ENCODE measurements at regions not wholly inside any gene's neighbourhood (a gene's known extent, or its start where the extent isn't known, plus 50 kb on each side); places are given as distances from the start of the nearest gene placed in this dataset.
A peak's percentile ranks its signal among the peaks of the same experiment; 100 is the strongest.

DNA sequence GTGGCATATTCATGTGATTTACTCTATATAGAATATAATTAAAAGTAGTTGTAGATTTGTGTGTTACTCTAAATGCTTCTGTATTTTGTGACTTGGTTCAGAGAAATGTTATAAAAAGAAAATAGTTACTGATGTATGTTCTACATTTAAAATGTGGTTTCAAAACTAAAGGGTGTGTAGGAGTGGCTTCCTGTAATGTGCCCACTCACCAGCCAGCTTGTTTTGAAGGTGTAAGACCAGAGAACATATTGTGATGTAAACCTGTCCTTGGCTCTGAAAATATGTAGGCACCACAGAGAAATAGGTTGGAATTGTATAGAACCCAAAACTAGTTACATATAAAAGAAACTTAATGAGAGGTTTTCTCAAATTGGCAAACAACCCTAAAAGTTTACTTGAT lies 51.2 kb upstream of the ARRDC3 start:
- no peak overlapping the region for H3K4me3 ChIP-seq (replicated peaks; ENCODE audit: low read depth, low read length)
- peak; percentile 12 for DNase-seq (ENCODE audit: low read depth)
- TF ChIP-seq, protein P1, sequence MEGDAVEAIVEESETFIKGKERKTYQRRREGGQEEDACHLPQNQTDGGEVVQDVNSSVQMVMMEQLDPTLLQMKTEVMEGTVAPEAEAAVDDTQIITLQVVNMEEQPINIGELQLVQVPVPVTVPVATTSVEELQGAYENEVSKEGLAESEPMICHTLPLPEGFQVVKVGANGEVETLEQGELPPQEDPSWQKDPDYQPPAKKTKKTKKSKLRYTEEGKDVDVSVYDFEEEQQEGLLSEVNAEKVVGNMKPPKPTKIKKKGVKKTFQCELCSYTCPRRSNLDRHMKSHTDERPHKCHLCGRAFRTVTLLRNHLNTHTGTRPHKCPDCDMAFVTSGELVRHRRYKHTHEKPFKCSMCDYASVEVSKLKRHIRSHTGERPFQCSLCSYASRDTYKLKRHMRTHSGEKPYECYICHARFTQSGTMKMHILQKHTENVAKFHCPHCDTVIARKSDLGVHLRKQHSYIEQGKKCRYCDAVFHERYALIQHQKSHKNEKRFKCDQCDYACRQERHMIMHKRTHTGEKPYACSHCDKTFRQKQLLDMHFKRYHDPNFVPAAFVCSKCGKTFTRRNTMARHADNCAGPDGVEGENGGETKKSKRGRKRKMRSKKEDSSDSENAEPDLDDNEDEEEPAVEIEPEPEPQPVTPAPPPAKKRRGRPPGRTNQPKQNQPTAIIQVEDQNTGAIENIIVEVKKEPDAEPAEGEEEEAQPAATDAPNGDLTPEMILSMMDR (IDR thresholded peaks at IDR 0.05; ENCODE audit: low read length, missing control alignments) = no peak

DNA sequence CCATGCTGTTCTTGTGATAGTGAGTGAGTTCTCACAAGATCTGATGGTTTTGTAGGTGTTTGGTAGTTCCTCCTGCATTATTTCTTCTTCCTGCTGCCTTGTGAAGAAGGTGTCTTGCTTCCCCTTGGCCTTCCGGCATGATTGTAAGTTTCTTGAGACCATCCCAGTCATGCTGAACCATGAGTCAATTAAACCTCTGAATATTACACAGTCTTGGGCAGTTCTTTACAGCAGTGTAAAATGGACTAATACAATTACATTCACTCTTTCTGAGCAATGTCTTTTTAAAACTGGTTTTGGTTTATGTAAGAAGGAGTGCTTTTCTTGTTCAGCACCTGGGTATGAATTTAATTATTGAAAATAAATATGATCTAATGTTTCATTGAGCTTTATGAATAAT lies 50.7 kb upstream of the ARRDC3 start:
- H3K4me3 ChIP-seq (replicated peaks; ENCODE audit: low read depth, low read length) = no peak overlapping the region
- DNase-seq (ENCODE audit: low read depth) = no peak
- TF ChIP-seq, protein P1 (IDR thresholded peaks at IDR 0.05; ENCODE audit: low read length, missing control alignments) = no peak
